ENCODE measurements at regions not wholly inside any gene's neighbourhood (a gene's known extent, or its start where the extent isn't known, plus 50 kb on each side); places are given as distances from the start of the nearest gene placed in this dataset.

DNA sequence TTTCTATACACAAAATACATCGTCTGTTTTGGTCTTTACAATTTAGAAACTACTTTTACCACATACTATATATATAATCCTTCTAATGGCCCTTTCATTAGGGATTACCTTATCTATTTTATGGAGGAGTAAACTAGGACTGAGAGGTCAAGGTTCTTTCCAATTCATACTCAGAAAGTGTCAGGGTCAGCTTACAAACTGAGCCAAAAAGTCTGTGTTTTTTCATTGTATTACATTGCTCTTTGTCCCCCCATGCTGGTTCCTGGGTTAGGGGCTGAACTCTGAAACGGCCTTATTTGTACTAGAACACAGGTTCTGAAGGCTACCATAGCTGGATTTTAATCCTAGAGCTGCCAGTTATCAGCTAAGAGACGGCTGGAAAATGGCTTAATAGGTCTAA, 368.1 kb downstream of the GRIN2B start:
- TF ChIP-seq, protein P1, sequence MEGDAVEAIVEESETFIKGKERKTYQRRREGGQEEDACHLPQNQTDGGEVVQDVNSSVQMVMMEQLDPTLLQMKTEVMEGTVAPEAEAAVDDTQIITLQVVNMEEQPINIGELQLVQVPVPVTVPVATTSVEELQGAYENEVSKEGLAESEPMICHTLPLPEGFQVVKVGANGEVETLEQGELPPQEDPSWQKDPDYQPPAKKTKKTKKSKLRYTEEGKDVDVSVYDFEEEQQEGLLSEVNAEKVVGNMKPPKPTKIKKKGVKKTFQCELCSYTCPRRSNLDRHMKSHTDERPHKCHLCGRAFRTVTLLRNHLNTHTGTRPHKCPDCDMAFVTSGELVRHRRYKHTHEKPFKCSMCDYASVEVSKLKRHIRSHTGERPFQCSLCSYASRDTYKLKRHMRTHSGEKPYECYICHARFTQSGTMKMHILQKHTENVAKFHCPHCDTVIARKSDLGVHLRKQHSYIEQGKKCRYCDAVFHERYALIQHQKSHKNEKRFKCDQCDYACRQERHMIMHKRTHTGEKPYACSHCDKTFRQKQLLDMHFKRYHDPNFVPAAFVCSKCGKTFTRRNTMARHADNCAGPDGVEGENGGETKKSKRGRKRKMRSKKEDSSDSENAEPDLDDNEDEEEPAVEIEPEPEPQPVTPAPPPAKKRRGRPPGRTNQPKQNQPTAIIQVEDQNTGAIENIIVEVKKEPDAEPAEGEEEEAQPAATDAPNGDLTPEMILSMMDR (IDR thresholded peaks at IDR 0.05): no peak
- TF ChIP-seq POLR2A (IDR thresholded peaks at IDR 0.05): no peak
